ENCODE measurements at regions not wholly inside any gene's neighbourhood (a gene's known extent, or its start where the extent isn't known, plus 50 kb on each side); places are given as distances from the start of the nearest gene placed in this dataset.

- TF ChIP-seq CTCF (IDR thresholded peaks at IDR 0.05; ENCODE audit: low read depth, low read length) (no peak), POLR2A (IDR thresholded peaks at IDR 0.05; ENCODE audit: extremely low read depth, insufficient read length) (no peak)
These were observed 168.1 kb upstream of the NOVA1 start for GRCh38 chr14:26765768-26766520.
